K562 (cell line): ENCODE measurements at regions not wholly inside any gene's neighbourhood (a gene's known extent, or its start where the extent isn't known, plus 50 kb on each side); places are given as distances from the start of the nearest gene placed in this dataset.

Source experiments
- ATAC-seq: fragments of 200-7000 bp; cut with Tn5 transposase; 3 replicates; pipeline ENCODE4 v1.9.1; 2020; ENCODE audit warnings: moderate library complexity
- BruUV-seq: library from RNA; stranded (reverse); fragments of 400-500 nt; replicated peaks from 2 replicates; lab custom pipeline; 2021; lab: Mats Ljungman, UMichigan
- CTCF ChIA-PET: fragments of 300-600 bp; formaldehyde crosslinking; extraction: SDS; loops from one replicate; lab custom pipeline; 2021; ENCODE audit warnings: low intra/inter-chr PET ratio; lab: Yijun Ruan, JAX
- POLR2A ChIA-PET: fragments of 300-600, 350-650 bp; sonication (Branson Sonifier 250); formaldehyde crosslinking; extraction: SDS; loops from one replicate; lab custom pipeline; 2021; ENCODE audit warnings: antibody characterized with exemption, inconsistent platforms; lab: Yijun Ruan, JAX
- DNase-seq, 4 experiments: peaks; one replicate each; pipeline versions ENCODE4 v3.0.0 to v3.0.0-alpha.2; 2011 to 2018; ENCODE audit warnings: low spot score in 3 of 4, mixed read lengths in 3 of 4; ENCODE audit errors: extremely low read depth in 1 of 4
- FAIRE-seq: peaks from 2 replicates; lab custom pipeline; 2011; peaks lifted over from hg19 to GRCh38; lab: Jason Lieb, UNC
- H2AFZ ChIP-seq: 2 replicates; pipeline ENCODE4 v1.6.0; 2011; ENCODE audit warnings: low read depth, low read length, control low read depth, inconsistent platforms
- H3K27ac ChIP-seq: fragments of 200-600 bp; 3 replicates; pipeline ENCODE4 v1.8.0; 2011; ENCODE audit warnings: low read depth, mild to moderate bottlenecking, control low read depth, inconsistent platforms, low read length, moderate library complexity, mixed read lengths; ENCODE audit errors: extremely low read depth
- H3K27me3 ChIP-seq, 2 experiments: fragments of 300-600 bp in 1 of 2; 2 replicates in 1 of 2; 3 replicates in 1 of 2; pipeline versions ENCODE4 v1.6.0 to v1.8.0; 2011; ENCODE audit warnings: inconsistent platforms in 2 of 2, low read length in 2 of 2, mild to moderate bottlenecking in 1 of 2, mixed read lengths in 1 of 2, moderate library complexity in 1 of 2; ENCODE audit not compliant: control insufficient read depth in 2 of 2, insufficient read depth in 2 of 2
- H3K36me3 ChIP-seq: fragments of 300-600 bp; 3 replicates; pipeline ENCODE4 v1.8.0; 2011; ENCODE audit warnings: mild to moderate bottlenecking, low read length, inconsistent platforms; ENCODE audit not compliant: control insufficient read depth, insufficient read depth
- H3K4me1 ChIP-seq, 2 experiments: fragments of 200-600 bp in 1 of 2; replicated peaks in 1 of 2; 2 replicates in 1 of 2; 3 replicates in 1 of 2; pipeline versions ENCODE4 v1.5.1 to v1.8.0; 2011; ENCODE audit warnings: inconsistent platforms in 2 of 2, low read length in 2 of 2, mild to moderate bottlenecking in 1 of 2, mixed read lengths in 1 of 2, moderate library complexity in 1 of 2; ENCODE audit not compliant: control insufficient read depth in 2 of 2, insufficient read depth in 2 of 2
- H3K4me2 ChIP-seq: 2 replicates; pipeline ENCODE4 v1.6.1; 2011; ENCODE audit warnings: low read length, control low read depth, inconsistent platforms, mixed read lengths; ENCODE audit not compliant: insufficient read depth
- H3K4me3 ChIP-seq: fragments of 200-600 bp; sonication (generic), shearing (Covaris generic); 2 replicates; pipeline ENCODE4 v1.5.1; 2016; ENCODE audit warnings: control low read depth, inconsistent platforms
- H3K79me2 ChIP-seq: fragments of 200-600 bp; 3 replicates; pipeline ENCODE4 v1.8.0; 2011; ENCODE audit warnings: low read length, inconsistent platforms; ENCODE audit not compliant: control insufficient read depth, insufficient read depth
- H3K9ac ChIP-seq, 2 experiments: 2 replicates each; pipeline versions ENCODE4 v1.6.0 to v1.6.1; 2011; ENCODE audit warnings: low read depth in 2 of 2, low read length in 2 of 2, control low read depth in 1 of 2, inconsistent platforms in 1 of 2, mild to moderate bottlenecking in 1 of 2, mixed read lengths in 1 of 2; ENCODE audit not compliant: insufficient read depth in 1 of 2
- H3K9me1 ChIP-seq: one replicate; pipeline ENCODE4 v1.6.0; 2011; ENCODE audit warnings: inconsistent platforms, mild to moderate bottlenecking, low read length, moderate library complexity; ENCODE audit not compliant: control insufficient read depth, insufficient read depth
- H3K9me3 ChIP-seq: replicated peaks from 2 replicates; pipeline ENCODE4 v1.5.1; 2011; ENCODE audit warnings: low read depth, low read length, inconsistent platforms; ENCODE audit not compliant: control insufficient read depth, insufficient read depth
- H4K20me1 ChIP-seq: replicated peaks from 2 replicates; pipeline ENCODE4 v1.6.1; 2011; ENCODE audit warnings: low read length, inconsistent platforms, mixed read lengths; ENCODE audit not compliant: control insufficient read depth, insufficient read depth
- DACH1 ChIP-seq: fragments of 450-650 bp; IDR thresholded peaks from 2 replicates; pipeline ENCODE4 v1.6.1; 2018; ENCODE audit not compliant: partially characterized antibody
- GTF2E2 ChIP-seq: fragments of 200-800 bp; sonication (Bioruptor generic); IDR thresholded peaks from 2 replicates; pipeline ENCODE4 v1.6.1; 2016; ENCODE audit warnings: missing genetic modification characterization, missing compliant biosample characterization
- HNRNPL ChIP-seq: fragments of 200-400 bp; formaldehyde crosslinking; IDR thresholded peaks from 2 replicates; pipeline ENCODE4 v1.6.1; 2017; ENCODE audit warnings: low read depth, mild to moderate bottlenecking, low read length
- HSF4 ChIP-seq: fragments of 250-450 bp; sonication (Bioruptor Pico); IDR thresholded peaks from 2 replicates; pipeline ENCODE4 v2.1.2; 2022; ENCODE audit warnings: mild to moderate bottlenecking, moderate library complexity, borderline replicate concordance
- MAFG ChIP-seq: fragments of 450-650 bp; conservative IDR thresholded peaks from 2 replicates; pipeline ENCODE4 v1.6.1; 2016; ENCODE audit warnings: missing genetic modification characterization, missing compliant biosample characterization
- MECOM ChIP-seq: fragments of 250-450 bp; sonication (Bioruptor Pico); IDR thresholded peaks from 2 replicates; pipeline ENCODE4 v1.8.0; 2022; ENCODE audit warnings: inconsistent platforms
- NCOA1 ChIP-seq: fragments of 450-650 bp; IDR thresholded peaks from 2 replicates; pipeline ENCODE4 v1.6.1; 2016; ENCODE audit warnings: low read depth
- TCF7L2 ChIP-seq: fragments of 150-350 bp; IDR thresholded peaks from 2 replicates; pipeline ENCODE4 v1.6.1; 2016; ENCODE audit warnings: low read depth, mild to moderate bottlenecking, low read length, moderate library complexity
- ZNF224 ChIP-seq: sonication (generic); formaldehyde crosslinking; IDR thresholded peaks from 2 replicates; pipeline ENCODE4 v1.8.0; 2022; ENCODE audit warnings: mild to moderate bottlenecking, missing genetic modification reagents
- ZNF785 ChIP-seq: fragments of 250-450 bp; sonication (Bioruptor Pico); IDR thresholded peaks from 2 replicates; pipeline ENCODE4 v1.4.0; 2020; ENCODE audit warnings: mild to moderate bottlenecking
- WGBS: fragments of 100-300 bp; shearing (Covaris generic); methylation state at CpG from one replicate; pipeline ENCODE4 v1.1.6; 2016; ENCODE audit warnings: low coverage, mixed read lengths; ENCODE audit not compliant: insufficient coverage; ENCODE audit errors: missing lambda C conversion rate; 5-methylcytosine and 5-hydroxymethylcytosine counted together
- in situ Hi-C: fragments of 300-500 bp; cut with MboI; formaldehyde crosslinking; loops from 4 replicates; pipeline ENCODE4 v1.15.0; 2018; ENCODE audit warnings: inconsistent platforms, mixed read lengths
- intact Hi-C: fragments of 100-400 bp; cut with micrococcal nuclease; formaldehyde crosslinking; loops from 2 replicates; pipeline ENCODE4 v1.14.2; 2022
- TF ChIP-seq, protein P1 (sequence below), 2 experiments: fragments of 450-650 bp in 1 of 2; sonication (generic) in 1 of 2; formaldehyde crosslinking in 1 of 2; IDR thresholded peaks; 2 replicates each; pipeline versions ENCODE4 v1.7.1 to v1.9.0; 2016 to 2022; ENCODE audit warnings: inconsistent platforms in 1 of 2, mild to moderate bottlenecking in 1 of 2, missing genetic modification reagents in 1 of 2
- TF ChIP-seq, protein P2 (sequence below): sonication (generic); formaldehyde crosslinking; IDR thresholded peaks from 2 replicates; pipeline ENCODE4 v1.9.0; 2022; ENCODE audit warnings: mild to moderate bottlenecking, missing genetic modification reagents
- TF ChIP-seq, protein P3 (sequence below): sonication (generic); formaldehyde crosslinking; IDR thresholded peaks from 2 replicates; pipeline ENCODE4 v1.4.0; 2020; ENCODE audit warnings: mild to moderate bottlenecking, missing genetic modification reagents

DNA sequence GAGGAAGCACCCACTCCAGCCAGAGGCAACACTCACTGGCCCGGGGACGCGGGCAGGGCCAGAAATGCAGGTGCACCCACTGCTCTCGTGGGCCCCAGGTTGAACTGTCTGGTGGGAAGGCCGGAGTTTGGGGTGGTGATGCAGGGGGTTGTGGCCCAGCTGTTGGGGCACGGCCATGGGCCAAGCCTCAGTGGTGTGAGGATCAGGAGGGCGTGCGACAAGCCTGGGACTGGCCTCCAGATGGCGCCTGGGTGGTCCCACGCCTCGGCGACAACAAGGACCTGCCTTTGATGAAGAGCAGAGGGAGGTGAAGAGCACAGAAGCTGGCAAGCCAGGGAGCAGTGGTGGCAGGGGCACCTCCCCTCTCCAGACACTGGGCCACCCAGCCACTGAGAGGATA is 240.8 kb downstream of the BRD1 start:
- POLR2A ChIA-PET = no interaction called here
- 98% methylated on average over 6 of the region's 12 CpGs for WGBS
- BruUV-seq = no TSS peak
- TF ChIP-seq GTF2E2 (tag) (no peak), MECOM (CRISPR knock-in tag) (no peak), TCF7L2 (no peak), ZNF224 (CRISPR knock-in tag) (no peak), DACH1 (no peak), HSF4 (no peak), NCOA1 (no peak), MAFG (tag) (no peak), HNRNPL (no peak), ZNF785 (CRISPR knock-in tag) (no peak)
- TF ChIP-seq, protein P1, sequence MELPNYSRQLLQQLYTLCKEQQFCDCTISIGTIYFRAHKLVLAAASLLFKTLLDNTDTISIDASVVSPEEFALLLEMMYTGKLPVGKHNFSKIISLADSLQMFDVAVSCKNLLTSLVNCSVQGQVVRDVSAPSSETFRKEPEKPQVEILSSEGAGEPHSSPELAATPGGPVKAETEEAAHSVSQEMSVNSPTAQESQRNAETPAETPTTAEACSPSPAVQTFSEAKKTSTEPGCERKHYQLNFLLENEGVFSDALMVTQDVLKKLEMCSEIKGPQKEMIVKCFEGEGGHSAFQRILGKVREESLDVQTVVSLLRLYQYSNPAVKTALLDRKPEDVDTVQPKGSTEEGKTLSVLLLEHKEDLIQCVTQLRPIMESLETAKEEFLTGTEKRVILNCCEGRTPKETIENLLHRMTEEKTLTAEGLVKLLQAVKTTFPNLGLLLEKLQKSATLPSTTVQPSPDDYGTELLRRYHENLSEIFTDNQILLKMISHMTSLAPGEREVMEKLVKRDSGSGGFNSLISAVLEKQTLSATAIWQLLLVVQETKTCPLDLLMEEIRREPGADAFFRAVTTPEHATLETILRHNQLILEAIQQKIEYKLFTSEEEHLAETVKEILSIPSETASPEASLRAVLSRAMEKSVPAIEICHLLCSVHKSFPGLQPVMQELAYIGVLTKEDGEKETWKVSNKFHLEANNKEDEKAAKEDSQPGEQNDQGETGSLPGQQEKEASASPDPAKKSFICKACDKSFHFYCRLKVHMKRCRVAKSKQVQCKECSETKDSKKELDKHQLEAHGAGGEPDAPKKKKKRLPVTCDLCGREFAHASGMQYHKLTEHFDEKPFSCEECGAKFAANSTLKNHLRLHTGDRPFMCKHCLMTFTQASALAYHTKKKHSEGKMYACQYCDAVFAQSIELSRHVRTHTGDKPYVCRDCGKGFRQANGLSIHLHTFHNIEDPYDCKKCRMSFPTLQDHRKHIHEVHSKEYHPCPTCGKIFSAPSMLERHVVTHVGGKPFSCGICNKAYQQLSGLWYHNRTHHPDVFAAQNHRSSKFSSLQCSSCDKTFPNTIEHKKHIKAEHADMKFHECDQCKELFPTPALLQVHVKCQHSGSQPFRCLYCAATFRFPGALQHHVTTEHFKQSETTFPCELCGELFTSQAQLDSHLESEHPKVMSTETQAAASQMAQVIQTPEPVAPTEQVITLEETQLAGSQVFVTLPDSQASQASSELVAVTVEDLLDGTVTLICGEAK (IDR thresholded peaks at IDR 0.05) = no peak
- TF ChIP-seq, protein P1 (CRISPR knock-in tag; IDR thresholded peaks at IDR 0.05) = no peak
- TF ChIP-seq, protein P2, sequence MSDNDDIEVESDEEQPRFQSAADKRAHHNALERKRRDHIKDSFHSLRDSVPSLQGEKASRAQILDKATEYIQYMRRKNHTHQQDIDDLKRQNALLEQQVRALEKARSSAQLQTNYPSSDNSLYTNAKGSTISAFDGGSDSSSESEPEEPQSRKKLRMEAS (CRISPR knock-in tag) = no peak
- TF ChIP-seq, protein P3, sequence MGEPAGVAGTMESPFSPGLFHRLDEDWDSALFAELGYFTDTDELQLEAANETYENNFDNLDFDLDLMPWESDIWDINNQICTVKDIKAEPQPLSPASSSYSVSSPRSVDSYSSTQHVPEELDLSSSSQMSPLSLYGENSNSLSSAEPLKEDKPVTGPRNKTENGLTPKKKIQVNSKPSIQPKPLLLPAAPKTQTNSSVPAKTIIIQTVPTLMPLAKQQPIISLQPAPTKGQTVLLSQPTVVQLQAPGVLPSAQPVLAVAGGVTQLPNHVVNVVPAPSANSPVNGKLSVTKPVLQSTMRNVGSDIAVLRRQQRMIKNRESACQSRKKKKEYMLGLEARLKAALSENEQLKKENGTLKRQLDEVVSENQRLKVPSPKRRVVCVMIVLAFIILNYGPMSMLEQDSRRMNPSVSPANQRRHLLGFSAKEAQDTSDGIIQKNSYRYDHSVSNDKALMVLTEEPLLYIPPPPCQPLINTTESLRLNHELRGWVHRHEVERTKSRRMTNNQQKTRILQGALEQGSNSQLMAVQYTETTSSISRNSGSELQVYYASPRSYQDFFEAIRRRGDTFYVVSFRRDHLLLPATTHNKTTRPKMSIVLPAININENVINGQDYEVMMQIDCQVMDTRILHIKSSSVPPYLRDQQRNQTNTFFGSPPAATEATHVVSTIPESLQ (CRISPR knock-in tag) = no peak

More for the DNA sequence above, 240.8 kb downstream of the BRD1 start:
- no peak overlapping the region for H3K9ac ChIP-seq
- in situ Hi-C loops = no loop called here
- H2AFZ ChIP-seq = no peak overlapping the region
- no peaks in the 10 kb centered on the region for H3K9me1 ChIP-seq
- peaks cover 13% of the 10 kb centered on the region; the same call in 1 of the 2 replicates for H4K20me1 ChIP-seq
- H3K4me1 ChIP-seq = no peaks in the 10 kb centered on the region; a peak in 2 of 5 replicates
- H3K4me3 ChIP-seq = no peak overlapping the region
- H3K27ac ChIP-seq = no peak overlapping the region
- H3K79me2 ChIP-seq = peaks cover 30% of the 10 kb centered on the region
- CTCF ChIA-PET = no interaction called here
- DNase-seq (no peak), ATAC-seq (no peak), FAIRE-seq (no peak)
- intact Hi-C loops = no loop called here
- H3K4me2 ChIP-seq = no peak overlapping the region
- no peaks in the 10 kb centered on the region for H3K27me3 ChIP-seq
- peaks cover 33% of the 10 kb centered on the region; the same call in 2 of the 3 replicates for H3K36me3 ChIP-seq
- no peaks in the 10 kb centered on the region for H3K9me3 ChIP-seq
